HG03521 (cell line): ENCODE measurements at regions not wholly inside any gene's neighbourhood (a gene's known extent, or its start where the extent isn't known, plus 50 kb on each side); places are given as distances from the start of the nearest gene placed in this dataset.
"Not testable (repeated sequence)": the region's sequence is repeated elsewhere in the genome, so short reads cannot be mapped to it uniquely, and the experiment has no call there.

Experiments used
- ATAC-seq: cut with Tn5 transposase; IDR thresholded peaks from one replicate; pipeline ENCODE4 v1.9.1; 2021; ENCODE audit warnings: mild to moderate bottlenecking, moderate library complexity; ENCODE audit not compliant: unreplicated experiment

DNA sequence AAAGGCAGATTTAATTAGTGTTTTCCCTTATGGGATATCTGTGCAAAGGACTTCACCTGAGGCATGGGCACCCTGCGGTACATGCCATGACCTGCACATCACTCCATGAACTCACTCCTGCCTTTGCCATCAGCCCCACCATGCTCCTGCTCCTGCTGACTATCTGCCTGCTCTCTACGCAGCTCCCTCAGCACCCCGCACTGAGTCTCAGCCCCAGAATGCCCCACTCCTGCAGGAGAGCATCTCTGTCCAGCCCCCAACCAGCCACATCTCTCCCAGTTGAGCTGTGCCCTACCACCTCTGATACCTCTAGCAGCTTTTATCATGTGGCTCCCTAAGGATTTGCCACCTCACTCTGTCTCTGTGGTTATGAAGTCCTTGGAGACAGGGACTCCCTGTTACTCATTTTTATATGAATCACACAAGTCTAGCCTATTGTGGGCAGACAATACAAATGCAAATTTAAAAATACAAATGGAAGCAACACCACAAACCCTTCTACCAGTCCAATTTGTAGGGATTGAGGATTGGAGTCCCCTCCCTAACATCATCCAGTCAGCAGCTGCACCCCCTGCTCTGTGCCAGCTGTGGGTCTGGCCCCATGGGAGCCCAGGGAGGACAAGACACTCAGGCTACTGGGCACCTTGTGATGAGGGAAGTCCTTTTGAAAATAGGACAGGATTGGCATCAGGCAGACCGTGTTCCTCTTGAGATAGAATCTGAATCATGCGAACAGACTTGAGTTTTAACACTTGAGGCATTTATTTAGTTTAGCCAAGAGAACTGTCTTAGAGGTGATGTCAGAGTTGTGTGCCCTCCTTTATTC, 689.6 kb upstream of the HS6ST1 start:
- ATAC-seq, result no peak

DNA sequence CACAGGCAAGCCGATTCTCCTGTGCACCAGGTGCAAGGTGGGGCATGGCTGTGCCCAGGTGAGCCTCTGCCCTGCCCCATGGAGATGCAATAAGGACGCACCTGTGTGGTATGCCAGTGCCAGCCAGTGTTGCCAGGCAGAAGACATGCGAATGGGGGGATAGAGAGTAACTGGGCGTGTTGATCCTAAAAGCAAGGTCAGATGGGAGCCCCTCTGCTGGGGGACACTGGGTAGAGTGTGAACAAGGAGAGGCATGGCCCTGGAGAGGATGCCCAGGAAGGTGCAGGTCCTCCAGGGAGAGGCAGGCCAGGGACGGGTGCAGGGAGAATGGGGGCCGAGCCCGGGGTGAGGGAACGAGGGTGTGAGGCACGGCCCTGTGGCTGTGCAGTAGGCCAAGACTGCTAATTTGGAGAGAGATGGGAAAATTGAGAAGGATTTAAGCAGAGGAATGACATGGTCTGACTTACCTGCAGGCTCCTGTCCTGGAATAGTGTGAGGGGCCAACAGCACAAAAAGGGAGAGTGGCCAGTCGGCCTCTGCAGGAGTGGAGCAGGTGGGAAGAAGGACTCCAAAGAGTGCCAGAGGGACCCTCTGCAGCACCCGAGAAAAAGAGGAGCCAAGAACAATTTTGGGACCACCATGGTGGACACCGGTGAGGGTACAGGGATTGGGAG, 690.4 kb upstream of the HS6ST1 start:
- ATAC-seq, result no peak

DNA sequence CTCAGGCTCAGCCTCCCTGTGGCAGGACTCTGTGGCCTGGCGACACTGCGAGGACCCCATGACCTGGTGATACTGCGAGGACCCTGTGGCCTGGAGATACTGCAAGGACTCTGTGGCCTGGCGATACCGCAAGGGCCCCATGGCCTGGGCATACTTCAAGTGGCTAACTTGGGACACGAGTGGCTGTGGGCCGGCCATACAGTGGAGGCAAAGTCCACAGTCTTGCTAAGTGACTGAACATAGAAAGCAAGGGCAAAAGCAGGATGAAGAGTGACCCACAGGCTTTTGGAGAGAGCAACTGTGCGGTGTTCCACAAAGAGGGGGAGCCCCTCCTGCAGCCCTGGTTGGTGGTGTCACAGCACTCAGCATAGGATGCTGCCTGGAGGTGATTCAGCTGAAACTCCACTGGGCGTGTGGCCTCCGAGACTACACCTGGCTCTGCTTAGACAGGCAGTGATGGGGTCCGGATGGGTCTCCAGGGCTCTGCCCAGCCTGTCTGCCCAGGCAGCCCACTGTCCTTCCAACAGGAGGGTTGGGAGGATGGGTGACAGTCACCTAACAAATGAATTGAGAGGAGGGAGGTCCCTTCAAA, 691.0 kb upstream of the HS6ST1 start:
- ATAC-seq, result no peak

DNA sequence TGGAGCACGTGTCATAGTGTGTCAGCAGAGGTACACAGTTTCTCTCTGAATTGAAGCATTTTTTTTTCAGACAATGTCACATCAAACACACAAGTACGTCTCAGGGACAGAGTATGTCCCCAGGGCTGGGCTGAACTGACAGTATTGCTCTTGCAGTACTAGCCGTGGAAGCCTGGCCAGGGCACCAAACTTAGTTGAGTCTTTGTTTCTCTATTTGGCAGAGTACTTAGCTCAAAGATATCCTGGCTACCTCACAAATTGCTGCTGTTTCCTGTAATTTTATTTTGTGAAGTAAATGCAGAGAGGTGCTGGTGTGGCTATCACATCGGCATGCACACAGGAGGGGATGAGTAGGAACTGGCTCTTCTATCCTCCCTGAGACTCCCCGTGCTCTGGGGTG, 691.6 kb upstream of the HS6ST1 start:
- no peak for ATAC-seq

DNA sequence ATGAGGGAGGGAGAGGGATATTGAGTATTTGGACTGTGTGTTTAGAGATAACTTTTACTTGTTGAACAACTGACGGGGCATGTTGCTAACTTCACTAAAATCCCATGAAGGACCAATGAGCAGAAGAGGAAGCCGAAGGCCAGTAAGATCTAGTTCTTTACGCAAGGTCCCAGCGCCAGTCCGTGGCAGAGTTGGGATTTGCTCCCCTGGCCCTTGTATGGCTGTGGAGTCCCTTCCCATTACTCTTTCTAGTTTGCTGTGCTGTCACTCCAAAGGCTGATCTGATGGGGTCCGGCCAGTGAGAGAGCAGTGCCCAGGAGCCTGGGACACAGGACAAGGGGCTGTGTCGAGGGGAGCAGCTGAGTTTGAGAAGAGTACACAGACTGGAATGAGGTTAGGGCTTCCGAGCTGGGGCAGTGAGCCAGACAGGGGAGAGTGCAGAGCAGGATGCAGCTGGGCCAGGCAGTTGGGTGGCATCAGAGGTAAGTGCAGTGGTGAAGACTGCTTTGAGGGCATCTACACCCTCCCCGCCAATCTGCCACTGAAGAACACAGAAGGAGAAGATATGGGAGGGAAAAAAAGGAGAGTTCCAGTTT, 692.9 kb upstream of the HS6ST1 start:
- no peak for ATAC-seq

DNA sequence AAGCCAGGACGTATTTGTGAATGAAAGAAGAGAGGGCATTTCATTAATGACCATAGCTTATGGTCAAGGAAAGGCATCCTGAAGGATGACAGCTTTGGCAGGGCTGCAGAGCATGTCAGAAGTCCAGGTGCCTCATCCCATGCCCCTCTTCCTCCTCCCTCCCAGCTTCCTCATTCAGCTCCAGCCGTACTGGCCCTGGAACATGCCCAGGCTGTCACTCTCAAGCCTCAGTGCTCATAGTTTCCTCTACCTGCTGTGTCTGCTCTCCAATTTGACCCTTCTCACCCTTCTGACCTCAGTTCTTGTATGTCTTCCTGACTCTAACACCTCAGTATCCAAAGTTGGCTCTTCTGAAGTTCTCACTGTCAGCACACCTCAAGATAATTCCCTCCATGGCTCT, 695.8 kb upstream of the HS6ST1 start:
- no peak for ATAC-seq

DNA sequence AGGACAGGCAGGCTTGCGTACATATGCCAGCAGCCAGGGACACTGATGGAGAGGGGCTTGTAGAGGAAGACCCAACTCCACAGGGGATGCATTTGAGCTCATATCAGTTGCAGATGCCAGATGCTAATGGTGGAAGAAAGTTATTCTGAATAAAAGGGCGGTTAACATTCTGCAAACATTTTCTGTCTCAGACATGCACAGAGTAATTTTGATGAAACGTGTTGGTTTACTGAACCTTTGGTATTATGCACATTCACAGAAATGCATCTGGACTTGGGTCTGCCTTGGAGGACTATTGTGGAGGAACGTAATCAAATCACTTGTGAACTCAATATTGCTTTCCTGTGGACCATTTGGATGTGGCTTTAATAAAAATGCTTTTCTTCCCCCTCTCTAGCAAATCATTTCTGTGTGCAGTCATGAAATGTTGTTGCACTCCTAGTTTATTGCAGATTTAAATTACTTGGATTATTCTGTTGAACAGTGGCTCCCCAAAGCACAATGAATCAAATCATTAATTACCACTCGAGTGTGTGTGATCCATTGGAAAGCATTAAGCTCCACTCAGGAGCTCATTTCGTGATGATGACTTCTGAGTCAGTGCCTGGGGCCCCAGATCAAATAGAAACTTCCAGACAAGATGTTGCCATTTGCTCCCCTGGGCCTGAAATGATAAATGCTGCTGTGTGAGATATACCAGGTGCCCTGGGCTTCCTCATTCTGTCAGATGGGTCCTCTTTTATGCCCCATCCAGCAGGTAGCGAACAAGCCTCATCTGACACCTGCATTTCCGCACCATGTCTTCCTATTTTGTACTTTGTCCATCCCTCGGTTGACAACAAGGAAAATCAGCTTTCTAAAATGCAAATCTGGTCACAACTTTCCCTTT, 697.0 kb upstream of the HS6ST1 start:
- ATAC-seq, result no peak

DNA sequence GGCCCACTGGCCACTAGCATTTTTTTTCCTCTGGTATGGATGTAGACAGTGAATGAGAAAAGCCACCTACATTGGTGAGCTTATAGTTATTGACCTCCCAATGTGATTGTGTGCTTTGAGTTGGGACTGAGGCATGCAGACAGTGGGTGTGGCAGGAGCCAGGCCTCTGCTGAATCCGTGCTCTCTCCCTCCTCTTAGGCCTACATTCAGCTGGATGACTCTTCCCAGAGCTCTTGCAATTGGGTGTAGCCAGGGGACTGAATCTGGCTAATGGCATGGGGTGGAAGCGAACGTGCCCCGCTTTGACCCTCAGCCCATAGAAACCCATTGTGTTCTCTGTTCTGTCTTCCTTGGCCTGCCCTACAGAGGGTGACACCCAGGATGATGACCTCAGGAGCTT, 698.3 kb upstream of the HS6ST1 start:
- ATAC-seq, result no peak

DNA sequence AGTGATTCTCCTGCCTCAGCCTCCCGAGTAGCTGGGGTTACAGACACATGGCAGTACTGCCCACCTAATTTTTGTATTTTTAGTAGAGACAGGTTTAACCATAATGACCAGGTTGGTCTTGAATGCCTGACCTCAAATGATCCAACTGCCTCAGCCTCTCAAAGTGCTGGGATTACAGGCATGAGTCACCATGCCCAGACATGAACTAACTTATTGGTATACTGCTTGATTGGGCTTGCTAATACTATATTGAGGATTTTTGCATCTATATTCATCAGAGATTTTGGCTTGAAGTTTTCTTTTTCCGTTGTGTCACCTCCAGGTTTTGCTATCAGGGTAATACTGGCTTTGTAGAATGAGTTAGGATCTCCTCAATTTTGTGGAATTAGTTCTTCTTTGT, 706.1 kb upstream of the HS6ST1 start:
- ATAC-seq, result no peak

DNA sequence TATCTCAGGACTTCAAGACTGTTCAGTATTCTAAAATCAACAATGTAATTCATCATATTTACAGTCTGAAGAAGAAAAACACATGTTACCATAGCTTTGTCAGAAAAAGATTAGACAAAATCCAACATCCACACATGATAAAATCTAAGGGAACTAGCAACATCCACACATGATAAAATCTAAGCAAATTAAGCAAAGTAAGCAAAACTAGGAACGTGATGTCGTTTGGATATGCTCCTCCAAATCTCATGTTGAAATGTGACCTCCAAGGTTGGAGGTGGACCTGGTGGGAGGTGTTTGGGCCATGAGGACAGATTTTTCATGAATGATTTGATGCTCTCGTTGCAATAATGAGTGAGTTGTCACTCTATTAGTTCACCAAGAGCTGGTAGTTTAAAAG, 717.3 kb upstream of the HS6ST1 start:
- no peak for ATAC-seq

DNA sequence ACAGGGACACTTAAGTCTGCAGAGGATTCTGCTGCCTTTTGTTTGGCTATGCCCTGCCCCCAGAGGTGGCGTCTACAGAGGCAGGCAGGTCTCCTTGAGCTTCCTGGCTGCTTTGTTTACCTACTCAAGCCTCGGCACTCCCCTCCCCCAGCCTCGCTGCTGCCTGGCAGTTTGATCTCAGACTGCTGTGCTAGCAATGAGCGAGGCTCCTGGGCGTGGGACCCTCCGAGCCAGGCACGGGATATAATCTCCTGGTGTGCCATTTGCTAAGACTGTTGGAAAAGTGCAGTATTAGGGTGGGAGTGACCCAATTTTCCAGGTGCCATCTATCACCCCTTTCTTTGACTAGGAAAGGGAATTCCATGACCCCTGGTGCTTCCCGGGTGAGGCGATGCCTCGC, 725.0 kb upstream of the HS6ST1 start:
- not testable (repeated sequence) for ATAC-seq

DNA sequence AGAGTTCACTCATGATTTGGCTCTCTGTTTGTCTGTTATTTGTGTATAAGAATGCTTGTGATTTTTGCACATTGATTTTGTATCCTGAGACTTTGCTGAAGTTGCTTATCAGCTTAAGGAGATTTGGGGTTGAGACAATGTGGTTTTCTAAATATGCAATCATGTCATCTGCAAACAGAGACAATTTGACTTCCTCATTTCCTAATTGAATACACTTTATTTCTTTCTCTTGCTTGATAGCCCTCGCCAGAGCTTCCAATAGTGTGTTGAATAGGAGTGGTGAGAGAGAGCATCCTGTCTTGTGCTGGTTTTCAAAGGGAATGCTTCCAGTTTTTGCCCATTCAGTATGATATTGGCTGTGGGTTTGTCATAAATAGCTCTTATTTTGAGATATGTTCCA, 727.8 kb upstream of the HS6ST1 start:
- ATAC-seq, result not testable (repeated sequence)

DNA sequence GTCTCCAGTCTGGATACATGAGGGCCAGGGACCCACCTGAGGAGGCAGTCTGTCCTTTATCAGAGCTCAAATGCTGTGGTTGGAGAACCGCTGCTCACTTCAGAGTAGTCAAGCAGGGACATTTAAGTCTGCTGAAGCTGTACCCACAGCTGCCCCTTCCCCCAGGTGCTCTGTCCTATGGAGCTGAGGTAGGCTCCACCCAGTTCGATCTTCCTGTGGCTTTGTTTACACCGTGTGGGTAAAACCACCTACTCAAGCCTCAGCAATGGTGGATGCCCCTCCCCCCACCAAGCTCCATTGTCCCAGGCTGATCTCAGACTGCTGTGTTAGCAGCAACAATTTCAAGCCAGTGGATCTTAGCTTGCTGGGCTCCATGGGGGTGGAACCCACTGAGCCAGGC, 731.4 kb upstream of the HS6ST1 start:
- no peak for ATAC-seq

DNA sequence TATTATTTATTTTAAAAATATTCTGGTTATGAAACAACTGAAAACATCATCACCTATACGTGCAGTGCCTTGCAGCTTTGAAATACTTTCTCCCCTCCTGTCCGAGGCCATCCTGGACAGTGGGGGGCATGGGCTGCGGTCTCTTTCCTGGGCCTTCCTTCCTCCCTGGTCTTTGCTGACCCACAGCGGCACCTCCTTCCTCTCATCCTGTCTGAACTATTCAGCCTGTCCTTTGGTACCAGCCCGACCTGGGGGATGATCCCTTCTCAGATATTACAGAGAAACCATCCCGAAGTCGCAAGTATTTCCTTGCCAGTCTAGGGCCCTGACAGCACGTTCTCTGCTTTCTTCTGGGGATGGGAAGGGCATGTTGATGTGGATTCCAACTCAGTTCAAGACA, 736.6 kb upstream of the HS6ST1 start:
- no peak for ATAC-seq

DNA sequence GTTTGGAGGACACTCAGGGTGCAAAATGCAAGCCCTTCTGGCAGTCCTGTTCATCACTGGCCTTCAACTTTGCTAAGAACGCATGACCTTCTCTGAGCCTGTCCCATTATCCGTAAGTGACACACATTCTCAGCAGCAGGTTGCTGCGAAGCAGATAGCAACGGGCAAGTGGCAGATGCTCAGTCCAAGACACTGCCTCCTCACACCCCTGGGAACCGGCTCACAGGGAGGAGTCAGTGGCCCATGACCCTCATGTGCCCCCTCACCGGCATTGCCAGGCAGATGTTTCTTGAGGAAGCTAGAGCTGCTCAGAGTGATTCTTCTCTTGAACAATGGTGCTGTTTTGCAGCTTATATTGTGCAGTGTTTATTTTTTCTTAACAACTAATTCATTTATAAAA, 737.2 kb upstream of the HS6ST1 start:
- no peak for ATAC-seq

DNA sequence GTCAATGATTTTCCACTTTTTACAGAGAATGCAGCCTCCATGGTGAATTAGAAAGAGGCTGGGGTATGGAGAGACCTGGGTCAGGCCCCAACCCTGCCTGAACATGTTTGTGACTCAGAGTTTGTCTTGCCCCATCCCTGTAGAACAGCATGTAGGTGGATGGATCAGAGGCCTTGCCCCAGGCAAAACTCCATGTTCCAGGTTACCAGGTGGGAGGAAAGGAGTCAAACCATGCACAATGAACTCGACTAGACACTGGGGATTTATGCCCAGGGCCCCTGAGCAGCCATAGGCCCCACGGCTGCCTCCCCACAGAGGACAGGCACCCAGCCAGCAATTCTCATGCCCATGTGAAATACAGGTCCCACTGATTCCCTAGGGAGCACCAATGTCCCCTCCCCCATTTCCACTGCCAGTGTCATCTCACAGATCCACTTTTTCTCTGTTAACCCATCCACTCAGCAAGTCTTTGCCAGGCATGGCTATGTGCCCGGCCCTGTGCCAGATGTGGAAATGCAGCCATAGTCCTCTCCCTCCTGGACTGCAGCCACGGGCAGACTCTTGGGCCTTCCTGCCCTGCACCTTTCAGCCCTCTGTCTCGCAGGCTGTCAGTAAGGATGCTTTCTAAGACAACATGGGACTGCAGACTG, 737.8 kb upstream of the HS6ST1 start:
- no peak for ATAC-seq

DNA sequence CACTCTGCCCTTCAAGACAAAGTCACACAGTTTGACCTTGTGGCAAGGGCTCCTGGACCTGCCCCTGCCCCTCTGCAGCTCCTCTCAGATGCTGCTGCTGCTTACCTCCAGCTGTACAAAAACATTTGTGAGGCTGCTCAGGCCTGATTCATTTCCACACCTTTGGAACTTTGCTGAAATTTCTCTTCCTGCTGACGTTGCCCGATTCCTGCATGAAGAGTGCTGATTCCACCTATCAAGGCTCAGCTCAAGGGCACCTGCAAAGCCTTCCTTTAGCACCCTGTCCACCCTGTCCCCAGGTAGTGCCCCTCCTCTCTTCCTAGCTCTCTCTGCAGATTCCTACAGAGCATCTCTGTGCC, 738.3 kb upstream of the HS6ST1 start:
- ATAC-seq, result no peak

DNA sequence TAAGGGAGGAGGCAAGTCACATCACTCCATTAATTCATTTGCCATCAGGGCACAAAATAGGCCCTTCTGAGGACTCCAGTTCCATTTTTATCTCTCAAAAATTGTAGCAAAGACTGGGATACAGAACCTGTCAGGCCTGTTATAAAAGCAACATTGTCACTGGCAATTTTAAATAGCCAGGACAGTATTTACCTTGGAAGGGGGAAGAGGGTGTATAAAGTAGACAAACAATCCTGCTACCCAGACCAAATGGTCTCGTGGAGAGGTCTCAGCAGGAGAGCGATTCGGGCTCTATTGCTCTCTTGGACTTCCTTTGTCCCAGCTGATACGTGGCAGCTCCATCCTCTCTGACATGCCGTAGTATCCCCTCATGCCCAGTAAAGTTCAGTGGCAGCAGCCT, 740.3 kb upstream of the HS6ST1 start:
- no peak for ATAC-seq

DNA sequence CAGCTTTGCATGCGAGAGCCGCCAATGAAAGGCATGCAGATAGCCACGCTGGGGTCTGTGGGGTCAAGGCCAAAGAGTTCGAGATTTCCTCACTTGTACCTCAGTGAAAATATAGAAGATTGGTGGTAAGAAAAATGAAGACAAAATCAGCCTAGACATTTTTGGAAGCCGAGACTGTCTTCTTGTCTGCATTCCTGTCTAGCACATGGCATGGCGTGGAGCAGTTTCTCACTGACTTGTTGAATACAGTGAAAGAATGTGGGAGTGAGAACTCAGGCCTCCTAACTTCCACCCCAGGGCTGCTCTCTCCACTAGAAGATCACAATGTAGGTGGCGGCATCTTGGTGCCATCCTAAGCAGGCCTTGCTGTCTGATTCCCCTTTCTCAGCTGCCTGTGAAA, 740.8 kb upstream of the HS6ST1 start:
- ATAC-seq, result no peak

DNA sequence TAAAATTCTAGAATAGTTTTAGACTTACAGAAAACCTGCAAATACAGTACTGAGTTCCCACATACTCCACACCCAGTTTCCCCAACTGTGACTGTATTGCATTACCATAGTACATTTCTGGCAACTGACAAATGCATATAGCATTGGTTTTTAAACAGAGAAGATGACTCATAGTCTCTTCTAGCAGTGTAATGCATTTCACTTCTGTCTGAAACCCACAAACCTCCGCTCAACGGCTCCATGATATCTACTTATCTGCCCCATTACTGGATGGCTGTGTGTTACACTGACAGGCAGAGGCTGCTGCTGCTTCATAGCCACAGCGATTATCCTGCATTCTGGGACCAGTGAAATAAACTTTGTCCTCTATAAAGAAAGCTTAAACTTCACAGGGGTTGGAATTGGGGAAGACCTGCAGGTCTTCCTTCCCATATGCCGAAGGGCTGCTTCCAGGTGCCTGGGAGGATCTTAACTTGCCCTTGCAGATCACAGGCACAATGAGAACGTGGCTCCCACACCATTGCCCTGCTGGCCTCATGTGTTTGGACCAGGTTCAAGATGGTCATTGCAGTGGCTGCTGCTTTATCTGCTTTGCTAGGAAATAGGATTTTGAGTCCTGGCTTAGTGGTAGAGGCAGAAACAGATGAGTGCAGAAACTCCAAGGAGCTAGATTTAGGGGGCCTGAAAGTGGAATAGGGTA, 742.6 kb upstream of the HS6ST1 start:
- ATAC-seq, result peak; percentile 70
